DMS114 treated with DMSO at 0.1 percent for 48 hours (cell line): ENCODE measurements at regions not wholly inside any gene's neighbourhood (a gene's known extent, or its start where the extent isn't known, plus 50 kb on each side); places are given as distances from the start of the nearest gene placed in this dataset.

Experiments
- DNase-seq: peaks from one replicate; lab custom pipeline; 2025; ENCODE audit not compliant: unreplicated experiment; lab: John Stamatoyannopoulos, UW

GRCh38 chr2:234770031-234770506 lies 181.7 kb upstream of the SH3BP4 start:
- DNase-seq = no peak

GRCh38 chr2:234768608-234769196 lies 183.1 kb upstream of the SH3BP4 start:
- no peak for DNase-seq

- DNase-seq = no peak
Observed at GRCh38 chr2:234765279-234765678, 186.5 kb upstream of the SH3BP4 start.

GRCh38 chr2:234764372-234764771 lies 187.4 kb upstream of the SH3BP4 start:
- no peak for DNase-seq

GRCh38 chr2:234763002-234763873 lies 188.6 kb upstream of the SH3BP4 start:
- no peak for DNase-seq

GRCh38 chr2:234761910-234762309 lies 189.9 kb upstream of the SH3BP4 start:
- no peak for DNase-seq

- DNase-seq = no peak
Observed at GRCh38 chr2:234754126-234754525, 197.7 kb upstream of the SH3BP4 start.

GRCh38 chr2:234753701-234754100 lies 198.1 kb upstream of the SH3BP4 start:
- no peak for DNase-seq

GRCh38 chr2:234752966-234753365 lies 198.9 kb upstream of the SH3BP4 start:
- no peak for DNase-seq

GRCh38 chr2:234751275-234751973 lies 200.4 kb upstream of the SH3BP4 start:
- no peak for DNase-seq

- DNase-seq = no peak
Observed at GRCh38 chr2:234747833-234748559, 203.8 kb upstream of the SH3BP4 start.

- no peak for DNase-seq
Observed at GRCh38 chr2:234747032-234747431, 204.8 kb upstream of the SH3BP4 start.

GRCh38 chr2:234745347-234745746 lies 206.5 kb upstream of the SH3BP4 start:
- no peak for DNase-seq

- no peak for DNase-seq
Observed at GRCh38 chr2:234741976-234742375, 209.8 kb upstream of the SH3BP4 start.

GRCh38 chr2:234739061-234739460 lies 212.8 kb upstream of the SH3BP4 start:
- no peak for DNase-seq

- DNase-seq = no peak
Observed at GRCh38 chr2:234735829-234736228, 216.0 kb upstream of the SH3BP4 start.

GRCh38 chr2:234733795-234734600 lies 217.8 kb upstream of the SH3BP4 start:
- DNase-seq = no peak

- DNase-seq = no peak
Observed at GRCh38 chr2:234733093-234733489, 218.7 kb upstream of the SH3BP4 start.

GRCh38 chr2:234732404-234733092 lies 219.3 kb upstream of the SH3BP4 start:
- DNase-seq = no peak

GRCh38 chr2:234731236-234731635 lies 220.6 kb upstream of the SH3BP4 start:
- DNase-seq = no peak
